A549 (cell line): ENCODE measurements at regions not wholly inside any gene's neighbourhood (a gene's known extent, or its start where the extent isn't known, plus 50 kb on each side); places are given as distances from the start of the nearest gene placed in this dataset.

Experiments used
- ATAC-seq, 2 experiments: fragments of 200-7000 bp in 1 of 2; fragments of >200 bp in 1 of 2; cut with Nextera tagmentation in 1 of 2; cut with Tn5 transposase in 1 of 2; 3 replicates each; pipeline versions ENCODE4 v1.8.0 to v1.9.1; 2018 to 2020; ENCODE audit warnings: mild to moderate bottlenecking in 1 of 2, moderate library complexity in 1 of 2
- CTCF ChIA-PET: fragments of 300-600 bp; sonication (Branson Sonifier 250); formaldehyde crosslinking; extraction: SDS; loops from one replicate; lab custom pipeline; 2021; ENCODE audit warnings: antibody characterized with exemption, inconsistent platforms; lab: Yijun Ruan, JAX
- POLR2A ChIA-PET: fragments of 350-600 bp; formaldehyde crosslinking; extraction: SDS; loops from one replicate; lab custom pipeline; 2021; ENCODE audit warnings: antibody characterized with exemption, inconsistent platforms; lab: Yijun Ruan, JAX
- DNase-seq, 2 experiments: peaks; one replicate each; pipeline versions ENCODE4 v3.0.0 to v3.0.0-alpha.2; 2011 to 2016; ENCODE audit warnings: low read depth in 1 of 2, low spot score in 1 of 2
- FAIRE-seq: peaks from 2 replicates; lab custom pipeline; 2011; peaks lifted over from hg19 to GRCh38; lab: Jason Lieb, UNC
- H3K27ac ChIP-seq, 2 experiments: fragments of >200 bp; sonication (Bioruptor Twin); formaldehyde crosslinking; 3 replicates each; pipeline ENCODE4 v1.5.1; 2016 to 2017
- H3K4me1 ChIP-seq: fragments of >200 bp; sonication (Bioruptor Twin); formaldehyde crosslinking; 3 replicates; pipeline ENCODE4 v1.6.1; 2016
- H3K4me2 ChIP-seq: fragments of >200 bp; sonication (Bioruptor Twin); formaldehyde crosslinking; 3 replicates; pipeline ENCODE4 v1.6.1; 2016
- H3K4me3 ChIP-seq: fragments of >200 bp; sonication (Bioruptor Twin); formaldehyde crosslinking; 3 replicates; pipeline ENCODE4 v1.5.1; 2016
- H3K9me3 ChIP-seq: fragments of >200 bp; sonication (Bioruptor Twin); formaldehyde crosslinking; 3 replicates; pipeline ENCODE4 v1.6.1; 2016
- ATOH8 ChIP-seq: fragments of 250-450 bp; sonication (Bioruptor Pico); IDR thresholded peaks from 2 replicates; pipeline ENCODE4 v1.5.0; 2020; ENCODE audit warnings: low read depth, mild to moderate bottlenecking, moderate library complexity
- BHLHE40 ChIP-seq: IDR thresholded peaks from 2 replicates; pipeline ENCODE4 v1.6.1; 2012; ENCODE audit warnings: low read depth, low read length, inconsistent platforms
- CHD2 ChIP-seq: fragments of 150-350 bp; IDR thresholded peaks from 2 replicates; pipeline ENCODE4 v1.6.1; 2014; ENCODE audit warnings: low read length; ENCODE audit not compliant: partially characterized antibody
- CTCF ChIP-seq: fragments of >200 bp; sonication (Bioruptor Twin); formaldehyde crosslinking; IDR thresholded peaks from 3 replicates; pipeline ENCODE4 v1.5.1; 2016
- E2F6 ChIP-seq: IDR thresholded peaks from 2 replicates; pipeline ENCODE4 v1.6.1; 2012; ENCODE audit warnings: low read depth, borderline replicate concordance
- EHF ChIP-seq: fragments of 250-450 bp; sonication (Bioruptor Pico); IDR thresholded peaks from 2 replicates; pipeline ENCODE4 v1.5.0; 2020; ENCODE audit warnings: mild to moderate bottlenecking
- ELK1 ChIP-seq: fragments of 150-350 bp; IDR thresholded peaks from 2 replicates; pipeline ENCODE4 v1.6.1; 2014; ENCODE audit warnings: low read depth, mild to moderate bottlenecking, low read length
- EP300 ChIP-seq, 2 experiments: fragments of >200 bp; sonication (Bioruptor Twin); formaldehyde crosslinking; IDR thresholded peaks; 2 replicates in 1 of 2; 3 replicates in 1 of 2; pipeline ENCODE4 v1.6.1; 2016 to 2017
- ESRRA ChIP-seq: fragments of 150-350 bp; IDR thresholded peaks from 2 replicates; pipeline ENCODE4 v1.6.1; 2014; ENCODE audit warnings: mild to moderate bottlenecking, low read length, borderline replicate concordance
- FOXS1 ChIP-seq: fragments of 250-450 bp; sonication (Bioruptor Pico); IDR thresholded peaks from 2 replicates; pipeline ENCODE4 v1.5.0; 2020; ENCODE audit warnings: mild to moderate bottlenecking, moderate library complexity
- HES2 ChIP-seq: fragments of >200 bp; sonication (Bioruptor Twin); formaldehyde crosslinking; IDR thresholded peaks from 2 replicates; pipeline ENCODE4 v1.6.1; 2016
- HEYL ChIP-seq: fragments of 250-450 bp; sonication (Bioruptor Pico); IDR thresholded peaks from 2 replicates; pipeline ENCODE4 v1.8.0; 2021; ENCODE audit warnings: mild to moderate bottlenecking, moderate library complexity
- HMGXB4 ChIP-seq: fragments of 250-450 bp; sonication (Bioruptor Pico); IDR thresholded peaks from 2 replicates; pipeline ENCODE4 v1.5.0; 2021; ENCODE audit warnings: mild to moderate bottlenecking, moderate library complexity, borderline replicate concordance
- HOXB13 ChIP-seq: fragments of 250-450 bp; sonication (Bioruptor Pico); IDR thresholded peaks from 2 replicates; pipeline ENCODE4 v1.5.0; 2020; ENCODE audit warnings: low read depth, mild to moderate bottlenecking, moderate library complexity
- JUNB ChIP-seq: fragments of >200 bp; sonication (Bioruptor Twin); formaldehyde crosslinking; IDR thresholded peaks from 2 replicates; pipeline ENCODE4 v1.6.1; 2016
- KDM1A ChIP-seq: fragments of 200-600 bp; sonication (generic); IDR thresholded peaks from 2 replicates; pipeline ENCODE4 v1.6.1; 2016; ENCODE audit warnings: low read depth, mild to moderate bottlenecking
- MAX ChIP-seq: IDR thresholded peaks from 2 replicates; pipeline ENCODE4 v1.6.1; 2012
- MYC ChIP-seq: IDR thresholded peaks from 2 replicates; pipeline ENCODE4 v1.6.1; 2012; ENCODE audit warnings: mild to moderate bottlenecking, inconsistent platforms, low read length, improper control_type of control experiment, borderline replicate concordance
- NPAS2 ChIP-seq: fragments of 250-450 bp; sonication (Bioruptor Pico); IDR thresholded peaks from 2 replicates; pipeline ENCODE4 v1.8.0; 2022; ENCODE audit warnings: mild to moderate bottlenecking, moderate library complexity, borderline replicate concordance
- POLR2AphosphoS2 ChIP-seq: conservative IDR thresholded peaks from 2 replicates; pipeline ENCODE4 v1.6.1; 2012; ENCODE audit warnings: low read length, improper control_type of control experiment, inconsistent platforms
- REST ChIP-seq: fragments of 200-600 bp; sonication (generic); IDR thresholded peaks from 2 replicates; pipeline ENCODE4 v1.6.1; 2016; ENCODE audit warnings: antibody characterized with exemption, mild to moderate bottlenecking, moderate library complexity
- RFX5 ChIP-seq: fragments of 450-650 bp; IDR thresholded peaks from 2 replicates; pipeline ENCODE4 v1.7.1; 2014; ENCODE audit warnings: antibody characterized with exemption, mild to moderate bottlenecking, moderate library complexity
- SMC3 ChIP-seq: fragments of >200 bp; sonication (Bioruptor Twin); formaldehyde crosslinking; IDR thresholded peaks from 3 replicates; pipeline ENCODE4 v1.6.1; 2018; ENCODE audit warnings: inconsistent platforms
- SREBF2 ChIP-seq: fragments of 450-650 bp; IDR thresholded peaks from 2 replicates; pipeline ENCODE4 v1.6.1; 2014; ENCODE audit warnings: mild to moderate bottlenecking, moderate library complexity
- USF2 ChIP-seq: fragments of 450-650 bp; IDR thresholded peaks from 2 replicates; pipeline ENCODE4 v1.6.1; 2014; ENCODE audit warnings: antibody characterized with exemption
- ZC3H11A ChIP-seq: fragments of 450-650 bp; IDR thresholded peaks from 2 replicates; pipeline ENCODE4 v1.6.1; 2014; ENCODE audit warnings: antibody characterized with exemption, mild to moderate bottlenecking
- ZFP36 ChIP-seq: fragments of 450-650 bp; IDR thresholded peaks from 2 replicates; pipeline ENCODE4 v1.6.1; 2014; ENCODE audit warnings: borderline replicate concordance; ENCODE audit not compliant: partially characterized antibody
- WGBS: methylation state at CpG from one replicate; pipeline ENCODE4 v1.1.6; 2017; ENCODE audit errors: missing lambda C conversion rate; 5-methylcytosine and 5-hydroxymethylcytosine counted together

- Histone ChIP-seq H3K4me1 (peaks cover 95% of the 10 kb centered on the region), H3K4me2 (peak overlapping the region; percentile 80), H3K4me3 (peak overlapping the region; percentile 29), H3K27ac (peak overlapping the region; percentile 93 to 98), H3K9me3 (no peaks in the 10 kb centered on the region)
- CTCF ChIA-PET: interaction anchor here (0.6 to 4.0 kb wide), 26 partner anchors 9 to 480 kb away, joined by 3 to 22 read pairs (median 3); no protein-coding TSS in a partner anchor
- FAIRE-seq (no peak), ATAC-seq (peak; percentile 81 to 85), DNase-seq (peak; percentile 90 to 98)
- POLR2A ChIA-PET: interaction anchor here (0.5 to 2.6 kb wide), 7 partner anchors 12 to 118 kb away, joined by 3 to 14 read pairs (median 7); partner anchors contain the start of gene CEBPB
- WGBS: 0% methylated on average over 5 of the region's 20 CpGs
- TF ChIP-seq POLR2AphosphoS2 (no peak), REST (no peak), KDM1A (no peak), HOXB13 (no peak), BHLHE40 (no peak), NPAS2 (CRISPR knock-in tag) (no peak), EP300 (IDR thresholded peaks at IDR 0.05) (peak; percentile 88 to 99; a peak in 4 of 5 replicates), HEYL (CRISPR knock-in tag) (0 out of 2 replicates have a peak, but pooled peaks have one; percentile 64), USF2 (no peak), JUNB (peak; percentile 77), HES2 (no peak), MYC (no peak), ESRRA (no peak), CHD2 (no peak), HMGXB4 (CRISPR knock-in tag) (no peak), ZFP36 (no peak), RFX5 (no peak), SREBF2 (no peak), SMC3 (peak; percentile 84), MAX (peak; percentile 74), ELK1 (no peak), EHF (peak; percentile 76), ATOH8 (CRISPR knock-in tag) (peak; percentile 52; the same call in 1 of the 2 replicates), ZC3H11A (0 out of 2 replicates have a peak, but pooled peaks have one; percentile 8), CTCF (no peak), FOXS1 (CRISPR knock-in tag) (no peak), E2F6 (no peak; the same call in 1 of the 2 replicates)
Observed at GRCh38 chr20:50308513-50309279, 118.1 kb downstream of the CEBPB start.
